CD14-positive monocyte (primary cell): ENCODE measurements at regions not wholly inside any gene's neighbourhood (a gene's known extent, or its start where the extent isn't known, plus 50 kb on each side); places are given as distances from the start of the nearest gene placed in this dataset.

ENCODE experiments used
- DNase-seq, 3 donors: peaks; one replicate each; pipeline ENCODE4 v3.0.0-alpha.2; 2011 to 2022
- H2AFZ ChIP-seq: 2 replicates; pipeline ENCODE4 v1.6.0; 2012; ENCODE audit warnings: mild to moderate bottlenecking, low read depth, low read length, inconsistent platforms; ENCODE audit not compliant: insufficient read depth, poor library complexity, severe bottlenecking
- H3K27ac ChIP-seq, 2 donors: 1 replicate in 1 of 2; 2 replicates in 1 of 2; pipeline ENCODE4 v1.5.1; 2012 to 2013; ENCODE audit warnings: low read length in 2 of 2, control low read depth in 1 of 2, inconsistent platforms in 1 of 2, low read depth in 1 of 2, mild to moderate bottlenecking in 1 of 2
- H3K27me3 ChIP-seq, 2 donors: one replicate each; pipeline versions ENCODE4 v1.6.0 to v1.6.1; 2011 to 2013; ENCODE audit warnings: low read length in 2 of 2; ENCODE audit not compliant: control insufficient read depth in 2 of 2, insufficient read depth in 2 of 2
- H3K36me3 ChIP-seq, 2 donors: replicated peaks in 1 of 2; 1 replicate in 1 of 2; 2 replicates in 1 of 2; pipeline versions ENCODE4 v1.5.1 to v1.6.1; 2012 to 2013; ENCODE audit warnings: low read length in 2 of 2, control low read depth in 1 of 2, inconsistent platforms in 1 of 2, mild to moderate bottlenecking in 1 of 2; ENCODE audit not compliant: insufficient read depth in 2 of 2, control insufficient read depth in 1 of 2
- H3K4me1 ChIP-seq, 2 donors: 1 replicate in 1 of 2; 2 replicates in 1 of 2; pipeline versions ENCODE4 v1.5.1 to v1.6.1; 2012 to 2013; ENCODE audit warnings: low read length in 2 of 2, control low read depth in 1 of 2, inconsistent platforms in 1 of 2, mild to moderate bottlenecking in 1 of 2, moderate library complexity in 1 of 2; ENCODE audit not compliant: insufficient read depth in 2 of 2, control insufficient read depth in 1 of 2
- H3K4me2 ChIP-seq: replicated peaks from 2 replicates; pipeline ENCODE3; 2012; ENCODE audit warnings: low read length, moderate library complexity, mild to moderate bottlenecking; ENCODE audit not compliant: poor library complexity, severe bottlenecking; ENCODE audit errors: extremely low read depth
- H3K4me3 ChIP-seq, 3 experiments: fragments of 200-600 bp in 1 of 3; sonication (generic) in 1 of 3; replicated peaks in 1 of 3; 1 replicate in 2 of 3; 2 replicates in 1 of 3; pipeline ENCODE4 v1.5.1; 2011 to 2013; ENCODE audit warnings: low read length in 3 of 3, mild to moderate bottlenecking in 3 of 3, control low read depth in 2 of 3, low read depth in 2 of 3, inconsistent platforms in 1 of 3, moderate library complexity in 1 of 3
- H3K79me2 ChIP-seq: 2 replicates; pipeline ENCODE4 v1.6.0; 2012; ENCODE audit warnings: mild to moderate bottlenecking, control low read depth, inconsistent platforms, low read length, moderate library complexity; ENCODE audit not compliant: insufficient read depth
- H3K9ac ChIP-seq: 2 replicates; pipeline ENCODE4 v1.6.0; 2017; ENCODE audit warnings: low read length, mild to moderate bottlenecking; ENCODE audit not compliant: insufficient read depth, poor library complexity, severe bottlenecking
- H3K9me3 ChIP-seq, 2 donors: replicated peaks in 1 of 2; 1 replicate in 1 of 2; 2 replicates in 1 of 2; pipeline versions ENCODE4 v1.5.1 to v1.6.1; 2012 to 2013; ENCODE audit warnings: low read length in 2 of 2, control low read depth in 1 of 2; ENCODE audit not compliant: control insufficient read depth in 1 of 2, insufficient read depth in 1 of 2
- H4K20me1 ChIP-seq: 2 replicates; pipeline ENCODE4 v1.6.0; 2012; ENCODE audit warnings: mild to moderate bottlenecking, low read length, control low read depth, moderate library complexity; ENCODE audit not compliant: insufficient read depth
- H3K27ac Mint-ChIP-seq, 7 donors: one replicate each; pipeline ENCODE4 v1.8.0; 2020; ENCODE audit warnings: mild to moderate bottlenecking in 7 of 7, mixed read lengths in 7 of 7, moderate library complexity in 6 of 7, inconsistent platforms in 2 of 7
- H3K27me3 Mint-ChIP-seq, 3 donors: one replicate each; pipeline ENCODE4 v1.8.0; 2021 to 2022; ENCODE audit warnings: low read depth in 3 of 3, mild to moderate bottlenecking in 3 of 3, mixed read lengths in 3 of 3, moderate library complexity in 3 of 3, inconsistent platforms in 1 of 3
- H3K36me3 Mint-ChIP-seq, 2 donors: one replicate each; pipeline ENCODE4 v1.8.0; 2020; ENCODE audit warnings: mixed read lengths in 2 of 2, inconsistent platforms in 1 of 2, mild to moderate bottlenecking in 1 of 2
- H3K4me1 Mint-ChIP-seq: one replicate; pipeline ENCODE4 v1.8.0; 2020; ENCODE audit warnings: mild to moderate bottlenecking, mixed read lengths
- H3K4me3 Mint-ChIP-seq, 2 donors: one replicate each; pipeline ENCODE4 v1.8.0; 2020; ENCODE audit warnings: mild to moderate bottlenecking in 2 of 2, mixed read lengths in 2 of 2, moderate library complexity in 1 of 2
- H3K9me3 Mint-ChIP-seq, 7 donors: one replicate each; pipeline ENCODE4 v1.8.0; 2020 to 2022; ENCODE audit warnings: mixed read lengths in 7 of 7, mild to moderate bottlenecking in 6 of 7, moderate library complexity in 6 of 7, inconsistent platforms in 2 of 7
- WGBS: methylation state at CpG from one replicate; pipeline ENCODE4 v1.1.5; 2013; ENCODE audit warnings: missing lambda C conversion rate; ENCODE audit not compliant: insufficient coverage; 5-methylcytosine and 5-hydroxymethylcytosine counted together
- intact Hi-C, 2 donors: fragments of 100-400 bp; cut with micrococcal nuclease; formaldehyde crosslinking; loops; one replicate each; pipeline versions ENCODE4 v1.15.0 to v1.15.1; 2023
- TF ChIP-seq, protein P1 (sequence below): fragments of 200-600 bp; IDR thresholded peaks from one replicate; pipeline ENCODE4 v1.8.0; 2022; ENCODE audit warnings: antibody characterized with exemption, mild to moderate bottlenecking

DNA sequence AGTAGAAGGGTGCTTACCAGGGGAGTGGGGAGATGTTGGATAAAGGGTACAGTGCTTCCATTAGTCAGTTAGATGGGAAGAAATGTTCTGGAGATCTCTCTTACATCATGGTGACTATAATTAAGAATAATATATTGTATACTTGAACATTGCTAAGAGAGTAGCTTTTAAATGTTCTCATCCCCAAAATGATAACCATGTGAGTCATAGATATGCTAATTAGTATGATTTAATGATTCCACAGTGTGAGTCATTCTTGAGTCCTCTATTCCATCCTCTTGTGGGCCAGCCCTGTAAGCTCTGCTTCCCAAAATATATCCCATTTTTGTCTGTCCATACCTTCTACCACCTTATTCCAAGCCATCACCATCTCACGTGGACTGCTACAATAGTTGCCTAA, 80.6 kb upstream of the CDH11 start:
- H3K4me3 Mint-ChIP-seq: no peak overlapping the region

DNA sequence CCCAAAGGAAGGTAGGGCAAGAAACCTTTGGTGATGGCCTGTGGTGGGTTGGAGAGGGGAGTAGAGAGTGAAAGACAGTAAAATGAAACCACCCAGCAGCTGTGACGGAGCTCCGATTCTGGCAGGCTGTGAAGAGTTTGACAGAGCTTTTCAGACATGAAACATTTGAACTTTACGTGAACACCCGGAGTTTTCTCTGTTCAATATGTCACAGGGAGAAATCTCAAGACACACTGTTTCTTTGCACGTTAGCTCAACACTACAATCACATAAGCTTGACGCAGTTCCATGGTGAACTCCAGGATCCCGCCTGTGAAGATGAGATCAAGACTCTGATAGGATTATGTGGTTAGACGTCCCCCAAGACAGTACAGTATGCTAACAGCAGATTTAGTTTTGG, 79.6 kb upstream of the CDH11 start:
- H3K36me3 Mint-ChIP-seq: no peaks in the 10 kb centered on the region

More for the DNA sequence above, 80.6 kb upstream of the CDH11 start:
- Histone ChIP-seq H3K4me2 (no peak overlapping the region), H2AFZ (no peak overlapping the region), H3K36me3 (no peaks in the 10 kb centered on the region), H3K9me3 (no peaks in the 10 kb centered on the region), H4K20me1 (no peaks in the 10 kb centered on the region), H3K27me3 (no peaks in the 10 kb centered on the region), H3K27ac (no peak overlapping the region), H3K4me3 (no peak overlapping the region), H3K4me1 (no peaks in the 10 kb centered on the region), H3K9ac (no peak overlapping the region), H3K79me2 (no peaks in the 10 kb centered on the region)
- H3K27me3 Mint-ChIP-seq: no peaks in the 10 kb centered on the region
- H3K36me3 Mint-ChIP-seq: no peaks in the 10 kb centered on the region
- H3K27ac Mint-ChIP-seq: no peak overlapping the region
- TF ChIP-seq, protein P1, sequence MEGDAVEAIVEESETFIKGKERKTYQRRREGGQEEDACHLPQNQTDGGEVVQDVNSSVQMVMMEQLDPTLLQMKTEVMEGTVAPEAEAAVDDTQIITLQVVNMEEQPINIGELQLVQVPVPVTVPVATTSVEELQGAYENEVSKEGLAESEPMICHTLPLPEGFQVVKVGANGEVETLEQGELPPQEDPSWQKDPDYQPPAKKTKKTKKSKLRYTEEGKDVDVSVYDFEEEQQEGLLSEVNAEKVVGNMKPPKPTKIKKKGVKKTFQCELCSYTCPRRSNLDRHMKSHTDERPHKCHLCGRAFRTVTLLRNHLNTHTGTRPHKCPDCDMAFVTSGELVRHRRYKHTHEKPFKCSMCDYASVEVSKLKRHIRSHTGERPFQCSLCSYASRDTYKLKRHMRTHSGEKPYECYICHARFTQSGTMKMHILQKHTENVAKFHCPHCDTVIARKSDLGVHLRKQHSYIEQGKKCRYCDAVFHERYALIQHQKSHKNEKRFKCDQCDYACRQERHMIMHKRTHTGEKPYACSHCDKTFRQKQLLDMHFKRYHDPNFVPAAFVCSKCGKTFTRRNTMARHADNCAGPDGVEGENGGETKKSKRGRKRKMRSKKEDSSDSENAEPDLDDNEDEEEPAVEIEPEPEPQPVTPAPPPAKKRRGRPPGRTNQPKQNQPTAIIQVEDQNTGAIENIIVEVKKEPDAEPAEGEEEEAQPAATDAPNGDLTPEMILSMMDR: no peak
- 93% methylated on average over 1 of the region's 1 CpG for WGBS
- H3K9me3 Mint-ChIP-seq: peaks cover 0 to 10% (median 1%) of the 10 kb centered on the region in 7 donors
- intact Hi-C loops: no loop called here
- H3K4me1 Mint-ChIP-seq: no peaks in the 10 kb centered on the region
- DNase-seq: no peak

More for the DNA sequence above, 79.6 kb upstream of the CDH11 start:
- Histone ChIP-seq H3K27me3 (no peaks in the 10 kb centered on the region), H3K9me3 (no peaks in the 10 kb centered on the region), H2AFZ (no peak overlapping the region), H3K36me3 (no peaks in the 10 kb centered on the region), H3K27ac (no peak overlapping the region), H3K4me2 (no peak overlapping the region), H3K9ac (no peak overlapping the region), H4K20me1 (no peaks in the 10 kb centered on the region), H3K4me3 (no peak overlapping the region), H3K79me2 (no peaks in the 10 kb centered on the region), H3K4me1 (no peaks in the 10 kb centered on the region)
- H3K4me3 Mint-ChIP-seq: no peak overlapping the region
- intact Hi-C loops: no loop called here
- H3K9me3 Mint-ChIP-seq: peaks cover 0 to 10% (median 2%) of the 10 kb centered on the region in 7 donors
- TF ChIP-seq, protein P1: no peak
- H3K4me1 Mint-ChIP-seq: no peaks in the 10 kb centered on the region
- no peak for DNase-seq
- H3K27ac Mint-ChIP-seq: no peak overlapping the region
- H3K27me3 Mint-ChIP-seq: no peaks in the 10 kb centered on the region
- WGBS: 91% methylated on average over 4 of the region's 8 CpGs
